NB4 (cell line): ENCODE measurements at regions not wholly inside any gene's neighbourhood (a gene's known extent, or its start where the extent isn't known, plus 50 kb on each side); places are given as distances from the start of the nearest gene placed in this dataset.

Source experiments
- DNase-seq: peaks from one replicate; pipeline ENCODE4 v3.0.0; 2010; ENCODE audit warnings: low read depth
- H3K4me3 ChIP-seq: one replicate; pipeline ENCODE4 v1.5.1; 2011; ENCODE audit warnings: mild to moderate bottlenecking, low read depth, low read length, moderate library complexity
- MYC ChIP-seq: IDR thresholded peaks from 2 replicates; pipeline ENCODE4 v1.6.1; 2011; ENCODE audit warnings: low read depth, low read length
- POLR2A ChIP-seq: IDR thresholded peaks from 2 replicates; pipeline ENCODE4 v1.6.1; 2011; ENCODE audit warnings: mild to moderate bottlenecking; ENCODE audit not compliant: insufficient read length; ENCODE audit errors: extremely low read depth
- TF ChIP-seq, protein P1 (sequence below): IDR thresholded peaks from 2 replicates; pipeline ENCODE4 v1.6.1; 2011; ENCODE audit warnings: low read depth, low read length
- TF ChIP-seq, protein P2 (sequence below): IDR thresholded peaks from one replicate; pipeline ENCODE4 v1.5.1; 2012; ENCODE audit warnings: low read depth, low read length

DNA sequence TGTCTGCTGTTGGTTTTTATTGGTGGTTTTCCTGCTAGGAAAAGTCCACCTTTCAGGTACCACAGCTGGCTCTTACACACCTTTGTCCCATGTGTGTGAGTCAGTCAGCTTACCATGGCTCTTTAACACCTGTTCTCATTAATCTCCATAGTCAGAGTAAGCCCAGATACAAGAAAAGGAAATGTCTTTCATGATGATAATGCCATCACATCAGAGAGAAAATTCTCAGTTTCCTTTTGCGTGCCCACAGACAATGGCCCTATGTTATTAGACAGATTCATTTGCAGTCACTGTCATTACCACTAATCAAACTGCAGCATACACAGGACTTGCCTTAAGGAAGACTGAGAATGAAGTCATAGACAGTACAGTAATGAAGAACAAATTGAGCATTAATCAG is 1583.6 kb upstream of the LRRTM3 start:
- no peak overlapping the region for H3K4me3 ChIP-seq
- TF ChIP-seq MYC (no peak), POLR2A (no peak)
- TF ChIP-seq, protein P1, sequence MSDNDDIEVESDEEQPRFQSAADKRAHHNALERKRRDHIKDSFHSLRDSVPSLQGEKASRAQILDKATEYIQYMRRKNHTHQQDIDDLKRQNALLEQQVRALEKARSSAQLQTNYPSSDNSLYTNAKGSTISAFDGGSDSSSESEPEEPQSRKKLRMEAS = no peak
- TF ChIP-seq, protein P2, sequence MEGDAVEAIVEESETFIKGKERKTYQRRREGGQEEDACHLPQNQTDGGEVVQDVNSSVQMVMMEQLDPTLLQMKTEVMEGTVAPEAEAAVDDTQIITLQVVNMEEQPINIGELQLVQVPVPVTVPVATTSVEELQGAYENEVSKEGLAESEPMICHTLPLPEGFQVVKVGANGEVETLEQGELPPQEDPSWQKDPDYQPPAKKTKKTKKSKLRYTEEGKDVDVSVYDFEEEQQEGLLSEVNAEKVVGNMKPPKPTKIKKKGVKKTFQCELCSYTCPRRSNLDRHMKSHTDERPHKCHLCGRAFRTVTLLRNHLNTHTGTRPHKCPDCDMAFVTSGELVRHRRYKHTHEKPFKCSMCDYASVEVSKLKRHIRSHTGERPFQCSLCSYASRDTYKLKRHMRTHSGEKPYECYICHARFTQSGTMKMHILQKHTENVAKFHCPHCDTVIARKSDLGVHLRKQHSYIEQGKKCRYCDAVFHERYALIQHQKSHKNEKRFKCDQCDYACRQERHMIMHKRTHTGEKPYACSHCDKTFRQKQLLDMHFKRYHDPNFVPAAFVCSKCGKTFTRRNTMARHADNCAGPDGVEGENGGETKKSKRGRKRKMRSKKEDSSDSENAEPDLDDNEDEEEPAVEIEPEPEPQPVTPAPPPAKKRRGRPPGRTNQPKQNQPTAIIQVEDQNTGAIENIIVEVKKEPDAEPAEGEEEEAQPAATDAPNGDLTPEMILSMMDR = no peak
- DNase-seq = no peak

DNA sequence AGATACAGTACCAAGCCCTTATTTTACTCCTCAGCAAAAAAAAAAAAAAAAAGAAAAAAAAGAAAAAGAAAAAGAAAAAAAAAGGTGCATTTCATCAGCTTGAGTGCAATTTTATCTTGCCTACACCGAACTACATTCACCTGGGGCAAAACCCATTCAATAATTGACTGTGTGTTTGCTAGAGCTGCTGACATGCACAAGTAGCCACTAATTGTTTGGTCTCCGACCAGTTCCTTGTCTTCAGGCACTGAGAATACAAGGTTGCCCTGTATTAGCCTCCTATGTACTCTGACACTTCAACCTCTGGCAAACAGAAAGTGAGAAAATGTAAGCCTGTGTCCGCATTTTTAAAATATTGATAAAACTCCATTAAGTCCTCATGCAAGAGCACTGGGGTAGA is 1579.4 kb upstream of the LRRTM3 start:
- TF ChIP-seq MYC = no peak
- TF ChIP-seq, protein P1 = no peak
- TF ChIP-seq, protein P2 = no peak
- no peak for TF ChIP-seq POLR2A
- DNase-seq = no peak
- no peak overlapping the region for H3K4me3 ChIP-seq

DNA sequence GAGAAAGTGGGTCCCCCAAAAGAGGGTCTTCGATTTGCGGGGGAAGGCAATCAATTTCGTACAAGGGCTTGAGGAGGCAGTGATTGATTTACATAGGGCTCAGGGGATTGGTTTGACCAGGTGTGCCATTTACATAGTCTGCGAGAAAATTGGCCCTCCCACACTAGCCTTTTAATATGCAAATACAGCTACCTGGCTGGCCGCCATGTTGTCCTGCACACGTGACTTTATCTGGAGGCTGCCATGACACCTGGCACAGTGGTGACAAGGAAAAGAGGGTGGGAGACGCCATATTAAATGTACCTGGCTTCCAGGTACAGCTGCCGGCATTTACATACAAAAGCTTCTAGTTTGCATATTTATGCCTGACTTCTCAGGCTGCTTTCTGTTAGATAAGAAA is 1577.2 kb upstream of the LRRTM3 start:
- TF ChIP-seq POLR2A (no peak), MYC (no peak)
- TF ChIP-seq, protein P2 = no peak
- TF ChIP-seq, protein P1 = no peak
- no peak for DNase-seq
- no peak overlapping the region for H3K4me3 ChIP-seq

DNA sequence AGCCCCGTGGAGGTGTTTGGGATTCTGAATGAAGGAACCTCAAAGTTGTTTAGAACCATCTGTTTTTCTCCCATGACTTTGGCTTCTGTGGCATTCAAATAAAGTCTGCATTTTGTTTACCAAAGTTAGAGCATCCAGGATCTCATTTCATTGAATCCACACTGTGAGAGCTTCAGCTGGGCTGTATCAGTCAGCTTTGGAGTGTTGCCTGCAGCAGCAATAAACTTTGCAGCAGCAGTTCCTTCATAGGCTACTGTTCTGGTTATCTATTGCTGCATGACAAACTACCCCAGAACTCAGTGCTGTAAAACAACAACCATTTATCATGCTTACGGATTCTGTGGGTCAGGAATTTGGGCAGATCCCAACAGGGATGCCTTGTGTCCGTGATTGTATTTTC is 1575.2 kb upstream of the LRRTM3 start:
- no peak overlapping the region for H3K4me3 ChIP-seq
- TF ChIP-seq, protein P1 = no peak
- TF ChIP-seq, protein P2 = no peak
- TF ChIP-seq MYC (no peak), POLR2A (no peak)
- DNase-seq = no peak

DNA sequence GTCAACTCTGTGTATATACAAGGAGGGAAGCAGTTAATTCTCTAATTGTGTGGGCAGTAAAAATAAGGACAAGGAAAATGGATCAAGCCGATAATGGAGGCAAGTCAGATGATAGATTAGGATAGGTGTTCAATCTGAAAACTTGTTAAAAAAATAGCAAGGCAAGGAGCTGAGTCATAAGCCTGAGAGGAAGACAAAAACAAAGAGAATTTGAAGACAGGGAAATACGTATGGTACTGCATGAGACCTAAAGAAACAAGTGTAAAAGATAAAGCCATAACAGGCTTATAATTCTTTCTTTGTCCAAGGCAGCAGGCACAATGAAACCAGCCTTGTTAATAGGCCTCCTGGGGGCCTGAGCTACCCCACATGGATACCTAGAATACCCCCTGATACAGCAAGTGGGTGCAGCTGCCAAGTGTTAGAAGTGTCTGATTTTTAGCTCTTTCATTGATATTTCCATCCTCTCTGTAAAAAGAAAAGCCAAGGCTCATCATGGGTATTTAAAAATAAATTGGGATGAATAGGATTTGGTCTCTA is 1570.6 kb upstream of the LRRTM3 start:
- TF ChIP-seq, protein P2 = no peak
- TF ChIP-seq MYC (no peak), POLR2A (no peak)
- TF ChIP-seq, protein P1 = no peak
- H3K4me3 ChIP-seq = no peak overlapping the region
- DNase-seq = no peak

DNA sequence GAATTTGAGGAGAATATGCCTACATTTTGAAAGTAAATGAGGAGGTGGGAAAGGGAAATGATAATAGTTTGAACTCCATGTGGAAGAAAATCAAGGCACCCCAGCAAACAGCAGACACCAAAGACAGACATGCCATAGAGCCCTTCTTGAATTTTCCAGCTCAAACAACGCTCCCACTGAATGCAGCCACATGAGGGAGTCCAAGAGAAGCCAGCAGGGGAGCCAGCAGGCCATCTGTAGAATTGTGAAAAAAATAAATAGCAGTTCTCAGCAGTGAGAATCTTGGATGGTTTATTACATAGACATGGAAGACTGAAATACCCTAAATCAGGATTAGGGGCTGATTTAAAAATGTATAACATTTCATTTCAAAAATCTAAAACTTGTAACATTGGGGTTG is 1567.3 kb upstream of the LRRTM3 start:
- DNase-seq = peak; percentile 7
- TF ChIP-seq, protein P2 = peak; percentile 31
- TF ChIP-seq, protein P1 = no peak
- H3K4me3 ChIP-seq = no peak overlapping the region
